ENCODE measurements at regions not wholly inside any gene's neighbourhood (a gene's known extent, or its start where the extent isn't known, plus 50 kb on each side); places are given as distances from the start of the nearest gene placed in this dataset.

GRCh38 chr17:5708344-5708743, 124.0 kb upstream of the NLRP1 start:
- CTCF ChIA-PET: no interaction called here
- ATAC-seq (ENCODE audit: low read depth) (no peak), DNase-seq (no peak)
- Mint-ChIP-seq H3K4me3 (no peak overlapping the region), H3K27me3 (peaks cover 33% of the 10 kb centered on the region), H3K36me3 (ENCODE audit: low read depth) (no peaks in the 10 kb centered on the region), H3K27ac (no peak overlapping the region), H3K4me1 (no peaks in the 10 kb centered on the region), H3K9me3 (peaks cover 3% of the 10 kb centered on the region)
- TF ChIP-seq CTCF (IDR thresholded peaks at IDR 0.05): no peak
- intact Hi-C loops (cut with micrococcal nuclease): loop anchor here (5.0 kb wide), 2 partner anchors 714 to 729 kb away; partner anchors contain the start of gene AIPL1
- POLR2A ChIA-PET: no interaction called here

DNA sequence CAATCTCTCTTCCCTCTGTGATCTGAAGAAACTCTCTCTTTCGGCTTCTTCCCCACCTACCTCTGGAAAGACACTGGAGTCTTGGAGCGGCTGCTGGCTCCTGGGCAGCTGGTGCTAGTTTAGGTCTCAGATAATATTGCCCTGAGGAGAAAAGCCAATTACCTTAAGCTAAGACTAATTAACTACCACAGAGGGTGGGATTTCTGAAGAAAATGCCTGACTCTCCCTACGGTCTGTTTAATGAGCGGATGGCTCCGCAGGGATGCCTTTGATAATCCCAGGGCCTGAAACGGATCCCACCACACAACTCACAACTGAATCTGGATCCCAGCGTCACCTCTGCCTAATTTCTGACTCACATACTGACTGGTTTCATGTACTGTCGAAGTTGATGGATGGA, 127.0 kb upstream of the NLRP1 start:
- ATAC-seq (ENCODE audit: low read depth) (no peak), DNase-seq (no peak)
- ChIA-PET CTCF (no interaction called here), POLR2A (no interaction called here)
- H3K36me3 Mint-ChIP-seq (ENCODE audit: low read depth): no peaks in the 10 kb centered on the region
- no peak overlapping the region for H3K4me3 Mint-ChIP-seq
- no peak overlapping the region for H3K27ac Mint-ChIP-seq
- intact Hi-C loops (cut with micrococcal nuclease): no loop called here
- H3K27me3 Mint-ChIP-seq: peaks cover 39% of the 10 kb centered on the region
- no peak for TF ChIP-seq CTCF (IDR thresholded peaks at IDR 0.05)
- no peaks in the 10 kb centered on the region for H3K4me1 Mint-ChIP-seq
- peaks cover 3% of the 10 kb centered on the region for H3K9me3 Mint-ChIP-seq

- Mint-ChIP-seq H3K36me3 (ENCODE audit: low read depth) (no peaks in the 10 kb centered on the region), H3K4me3 (no peak overlapping the region), H3K9me3 (peaks cover 3% of the 10 kb centered on the region), H3K4me1 (no peaks in the 10 kb centered on the region), H3K27ac (no peak overlapping the region), H3K27me3 (peaks cover 42% of the 10 kb centered on the region)
- intact Hi-C loops (cut with micrococcal nuclease): no loop called here
- TF ChIP-seq CTCF (IDR thresholded peaks at IDR 0.05): no peak
- CTCF ChIA-PET: no interaction called here
- no peak for ATAC-seq (ENCODE audit: low read depth)
- POLR2A ChIA-PET: no interaction called here
- DNase-seq: no peak
These were observed 130.7 kb upstream of the NLRP1 start for GRCh38 chr17:5714993-5715392.

DNA sequence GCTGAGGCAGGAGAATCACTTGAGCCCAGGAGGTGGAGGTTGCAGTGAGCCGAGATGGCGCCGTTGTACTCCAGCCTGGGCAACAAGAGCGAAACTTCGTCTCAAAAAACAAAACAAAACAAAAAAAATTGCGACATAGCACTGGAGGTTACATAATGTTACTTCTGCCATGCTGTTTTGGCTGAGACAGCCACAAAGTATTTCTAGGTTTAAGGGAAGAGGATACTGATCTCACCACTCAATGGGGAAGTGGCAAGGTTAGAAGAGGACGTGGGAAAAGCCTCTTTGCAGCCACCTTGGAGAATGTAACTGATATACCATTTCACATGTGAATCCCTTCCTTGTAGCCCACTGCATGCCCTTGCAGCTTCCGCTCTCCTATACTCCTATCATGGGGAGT, 131.2 kb upstream of the NLRP1 start:
- no peak for ATAC-seq (ENCODE audit: low read depth)
- ChIA-PET POLR2A (no interaction called here), CTCF (no interaction called here)
- no peak overlapping the region for H3K27ac Mint-ChIP-seq
- no peak for TF ChIP-seq CTCF (IDR thresholded peaks at IDR 0.05)
- DNase-seq: no peak
- no peaks in the 10 kb centered on the region for H3K9me3 Mint-ChIP-seq
- no peak overlapping the region for H3K4me3 Mint-ChIP-seq
- intact Hi-C loops (cut with micrococcal nuclease): no loop called here
- H3K27me3 Mint-ChIP-seq: peaks cover 42% of the 10 kb centered on the region
- H3K36me3 Mint-ChIP-seq (ENCODE audit: low read depth): no peaks in the 10 kb centered on the region
- H3K4me1 Mint-ChIP-seq: no peaks in the 10 kb centered on the region

DNA sequence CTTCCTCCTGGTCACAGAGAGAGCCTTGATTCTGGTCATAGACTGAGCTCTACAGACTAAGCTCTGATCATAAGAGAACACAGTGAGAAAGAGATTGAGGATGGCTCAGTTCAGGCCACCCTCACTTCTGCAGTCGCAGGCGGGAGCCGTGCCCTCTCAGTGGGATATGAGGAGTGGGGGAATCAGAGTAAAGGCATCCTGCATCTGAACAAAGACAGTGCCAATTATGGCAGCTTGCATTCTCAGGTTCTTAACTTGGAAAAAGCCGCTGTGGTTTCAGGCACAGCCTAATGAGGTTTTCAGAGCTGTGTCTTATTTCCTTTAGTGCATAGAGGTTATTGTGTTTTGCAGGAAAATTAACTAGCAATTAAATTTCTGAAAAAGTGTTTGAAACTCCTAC, 134.4 kb upstream of the NLRP1 start:
- ATAC-seq (ENCODE audit: low read depth): no peak
- TF ChIP-seq CTCF (IDR thresholded peaks at IDR 0.05): no peak
- Mint-ChIP-seq H3K4me1 (no peaks in the 10 kb centered on the region), H3K27me3 (peaks cover 28% of the 10 kb centered on the region), H3K36me3 (ENCODE audit: low read depth) (no peaks in the 10 kb centered on the region), H3K4me3 (no peak overlapping the region), H3K27ac (no peak overlapping the region), H3K9me3 (no peaks in the 10 kb centered on the region)
- ChIA-PET CTCF (interaction anchor here (1.7 kb wide), 1 partner anchor 13 kb away, joined by 4 read pairs; no protein-coding TSS in a partner anchor), POLR2A (no interaction called here)
- DNase-seq: no peak
- intact Hi-C loops (cut with micrococcal nuclease): no loop called here
